ENCODE measurements at regions not wholly inside any gene's neighbourhood (a gene's known extent, or its start where the extent isn't known, plus 50 kb on each side); places are given as distances from the start of the nearest gene placed in this dataset.

GRCh38 chr2:133633881-133634409 lies 65.7 kb upstream of the NCKAP5 start:
- H2AFZ ChIP-seq (ENCODE audit: low read length) = no peak overlapping the region
- no peak overlapping the region for H2AK5ac ChIP-seq (ENCODE audit: insufficient read length, low read length)
- H2BK120ac ChIP-seq (ENCODE audit: low read depth, low read length, poor library complexity, severe bottlenecking) = no peak overlapping the region
- H3K23ac ChIP-seq (ENCODE audit: insufficient read length, low read depth, low read length) = no peak overlapping the region
- no peak overlapping the region for H2BK5ac ChIP-seq (ENCODE audit: insufficient read length, low read length)
- H3K23me2 ChIP-seq (ENCODE audit: insufficient read length, low read depth, low read length, poor library complexity, severe bottlenecking) = no peaks in the 10 kb centered on the region
- no peaks in the 10 kb centered on the region for H3K79me2 ChIP-seq (ENCODE audit: insufficient read depth, low read length)
- no peak overlapping the region for H4K8ac ChIP-seq (replicated peaks; ENCODE audit: insufficient read length, low read depth, low read length)
- Mint-ChIP-seq H3K4me1 (peaks cover 0 to 13% of the 10 kb centered on the region in 2 experiments; a peak in 2 of 4 replicates), H3K27ac (no peak overlapping the region), H3K27me3 (ENCODE audit: low read depth) (no peaks in the 10 kb centered on the region), H3K36me3 (ENCODE audit: insufficient read depth in 1 of 3, low read depth in 3 of 3) (0 out of 7 replicates have a peak, but pooled peaks cover 0 to 4% (median 0%) of the 10 kb centered on the region in 3 experiments), H3K4me3 (no peak overlapping the region), H3K9me3 (peaks cover 3% of the 10 kb centered on the region in 2 experiments; a peak in 3 of 5 replicates)
- no peaks in the 10 kb centered on the region for H3K4me1 ChIP-seq (ENCODE audit: insufficient read depth, low read length)
- H3K27ac ChIP-seq (ENCODE audit: insufficient read length, low read depth, low read length) = no peak overlapping the region
- H3K79me1 ChIP-seq (ENCODE audit: insufficient read depth, low read depth, low read length, poor library complexity, severe bottlenecking) = no peaks in the 10 kb centered on the region
- no peak overlapping the region for H3K18ac ChIP-seq (ENCODE audit: insufficient read length, low read depth, low read length)
- H4K5ac ChIP-seq (ENCODE audit: insufficient read length, low read depth, low read length) = no peak overlapping the region
- H2BK20ac ChIP-seq (ENCODE audit: low read depth, low read length, poor library complexity, severe bottlenecking) = no peak overlapping the region
- no peak overlapping the region for H3K56ac ChIP-seq (ENCODE audit: insufficient read length, low read depth, low read length)
- no peaks in the 10 kb centered on the region for H3K27me3 ChIP-seq (ENCODE audit: insufficient read depth, low read length)
- H3K14ac ChIP-seq (ENCODE audit: insufficient read depth, low read length) = no peak overlapping the region
- no peak for TF ChIP-seq CTCF (conservative IDR thresholded peaks at IDR 0.05)
- no peaks in the 10 kb centered on the region for H4K20me1 ChIP-seq (ENCODE audit: control insufficient read depth, insufficient read depth, insufficient read length)
- no peak overlapping the region for H3K9ac ChIP-seq (ENCODE audit: extremely low read depth, insufficient read length, low read length)
- WGBS (ENCODE audit: extremely low coverage, insufficient read length, low lambda C conversion rate) = no CpG with 5 or more reads among the region's 8 CpGs
- no peak overlapping the region for H3K4ac ChIP-seq (ENCODE audit: low read depth, low read length)
- DNase-seq = no peak
- no peak overlapping the region for H2BK15ac ChIP-seq (ENCODE audit: low read depth, low read length)
- H4K91ac ChIP-seq (ENCODE audit: insufficient read length, low read depth, low read length) = no peak overlapping the region
- no peaks in the 10 kb centered on the region for H3K9me3 ChIP-seq (ENCODE audit: control insufficient read depth, low read depth, low read length)
- H2BK12ac ChIP-seq (ENCODE audit: insufficient read length, low read depth, low read length) = no peak overlapping the region
- H3T11ph ChIP-seq (ENCODE audit: low read length) = no peak overlapping the region
- H3K4me2 ChIP-seq (ENCODE audit: insufficient read depth, insufficient read length, low read length) = no peak overlapping the region
